KMS-11 (cell line): ENCODE measurements at regions not wholly inside any gene's neighbourhood (a gene's known extent, or its start where the extent isn't known, plus 50 kb on each side); places are given as distances from the start of the nearest gene placed in this dataset.
"Not testable (repeated sequence)": the region's sequence is repeated elsewhere in the genome, so short reads cannot be mapped to it uniquely, and the experiment has no call there.

Experiments used
- H2AFZ ChIP-seq: fragments of 200-600 bp; sonication (generic); 2 replicates; pipeline ENCODE4 v1.6.1; 2016; ENCODE audit warnings: antibody characterized with exemption, mixed run types, low read depth
- H3K27ac ChIP-seq: fragments of 200-600 bp; sonication (generic); 2 replicates; pipeline ENCODE4 v1.6.1; 2016; ENCODE audit warnings: mild to moderate bottlenecking, mixed run types
- H3K27me3 ChIP-seq: fragments of 200-600 bp; sonication (generic); 2 replicates; pipeline ENCODE4 v1.6.1; 2017; ENCODE audit warnings: mild to moderate bottlenecking, low read depth, mixed run types, moderate library complexity; ENCODE audit not compliant: insufficient read depth
- H3K36me3 ChIP-seq: fragments of 200-600 bp; sonication (generic); 2 replicates; pipeline ENCODE4 v1.6.1; 2017; ENCODE audit warnings: mild to moderate bottlenecking, mixed run types; ENCODE audit not compliant: insufficient read depth
- H3K4me1 ChIP-seq: fragments of 200-600 bp; sonication (generic); 2 replicates; pipeline ENCODE4 v1.6.1; 2016; ENCODE audit warnings: mild to moderate bottlenecking, low read depth, mixed run types; ENCODE audit not compliant: poor library complexity, severe bottlenecking
- H3K4me2 ChIP-seq: fragments of 200-600 bp; sonication (generic); 2 replicates; pipeline ENCODE4 v1.7.0; 2016; ENCODE audit warnings: mild to moderate bottlenecking, mixed run types
- H3K4me3 ChIP-seq: fragments of 200-600 bp; sonication (generic); IDR thresholded peaks from 2 replicates; pipeline ENCODE4 v1.6.1; 2017; ENCODE audit warnings: low read depth, low read length, mixed read lengths; ENCODE audit not compliant: insufficient read depth
- H3K79me2 ChIP-seq: fragments of 200-600 bp; sonication (generic); 2 replicates; pipeline ENCODE4 v1.6.1; 2016; ENCODE audit warnings: low read depth, mixed run types; ENCODE audit not compliant: insufficient read depth
- H3K9ac ChIP-seq: fragments of 200-600 bp; sonication (generic); 2 replicates; pipeline ENCODE4 v1.6.1; 2016; ENCODE audit warnings: mild to moderate bottlenecking, mixed run types
- H4K20me1 ChIP-seq: fragments of 200-600 bp; sonication (generic); 2 replicates; pipeline ENCODE4 v1.6.1; 2016; ENCODE audit warnings: mild to moderate bottlenecking, mixed run types; ENCODE audit not compliant: insufficient read depth
- TF ChIP-seq, protein P1 (sequence below): fragments of 200-600 bp; sonication (generic); conservative IDR thresholded peaks from 2 replicates; pipeline ENCODE4 v1.6.1; 2017; ENCODE audit warnings: low read depth, mild to moderate bottlenecking, antibody characterized with exemption, low read length, moderate library complexity, mixed read lengths

DNA sequence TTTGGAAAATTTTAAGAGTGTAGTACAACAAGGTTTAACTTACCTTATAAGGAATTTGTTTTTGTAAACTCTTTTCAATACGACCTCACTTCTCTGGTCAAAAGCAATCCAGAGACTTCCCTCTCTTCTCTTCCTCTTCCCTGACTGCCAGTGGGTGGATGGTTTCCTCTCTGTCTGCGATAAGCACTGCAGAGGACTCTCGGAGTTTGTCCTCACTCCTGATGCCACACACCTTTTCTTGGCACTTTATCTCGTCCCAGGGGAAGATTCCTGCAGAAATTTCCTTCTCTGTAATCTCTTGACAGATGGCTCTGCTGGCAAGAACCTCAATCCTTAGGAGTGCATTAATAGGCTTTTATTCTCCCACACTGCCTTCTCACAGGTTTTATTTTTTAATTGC lies 641.6 kb downstream of the NR2F1-AS1 start:
- H2AFZ ChIP-seq: no peak overlapping the region
- H3K4me1 ChIP-seq: no peaks in the 10 kb centered on the region
- no peak overlapping the region for H3K27ac ChIP-seq
- H4K20me1 ChIP-seq: no peaks in the 10 kb centered on the region
- H3K36me3 ChIP-seq: no peaks in the 10 kb centered on the region
- TF ChIP-seq, protein P1, sequence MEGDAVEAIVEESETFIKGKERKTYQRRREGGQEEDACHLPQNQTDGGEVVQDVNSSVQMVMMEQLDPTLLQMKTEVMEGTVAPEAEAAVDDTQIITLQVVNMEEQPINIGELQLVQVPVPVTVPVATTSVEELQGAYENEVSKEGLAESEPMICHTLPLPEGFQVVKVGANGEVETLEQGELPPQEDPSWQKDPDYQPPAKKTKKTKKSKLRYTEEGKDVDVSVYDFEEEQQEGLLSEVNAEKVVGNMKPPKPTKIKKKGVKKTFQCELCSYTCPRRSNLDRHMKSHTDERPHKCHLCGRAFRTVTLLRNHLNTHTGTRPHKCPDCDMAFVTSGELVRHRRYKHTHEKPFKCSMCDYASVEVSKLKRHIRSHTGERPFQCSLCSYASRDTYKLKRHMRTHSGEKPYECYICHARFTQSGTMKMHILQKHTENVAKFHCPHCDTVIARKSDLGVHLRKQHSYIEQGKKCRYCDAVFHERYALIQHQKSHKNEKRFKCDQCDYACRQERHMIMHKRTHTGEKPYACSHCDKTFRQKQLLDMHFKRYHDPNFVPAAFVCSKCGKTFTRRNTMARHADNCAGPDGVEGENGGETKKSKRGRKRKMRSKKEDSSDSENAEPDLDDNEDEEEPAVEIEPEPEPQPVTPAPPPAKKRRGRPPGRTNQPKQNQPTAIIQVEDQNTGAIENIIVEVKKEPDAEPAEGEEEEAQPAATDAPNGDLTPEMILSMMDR: no peak
- H3K9ac ChIP-seq: no peak overlapping the region
- H3K79me2 ChIP-seq: no peaks in the 10 kb centered on the region
- H3K4me2 ChIP-seq: no peak overlapping the region
- no peak overlapping the region for H3K4me3 ChIP-seq
- no peaks in the 10 kb centered on the region for H3K27me3 ChIP-seq

DNA sequence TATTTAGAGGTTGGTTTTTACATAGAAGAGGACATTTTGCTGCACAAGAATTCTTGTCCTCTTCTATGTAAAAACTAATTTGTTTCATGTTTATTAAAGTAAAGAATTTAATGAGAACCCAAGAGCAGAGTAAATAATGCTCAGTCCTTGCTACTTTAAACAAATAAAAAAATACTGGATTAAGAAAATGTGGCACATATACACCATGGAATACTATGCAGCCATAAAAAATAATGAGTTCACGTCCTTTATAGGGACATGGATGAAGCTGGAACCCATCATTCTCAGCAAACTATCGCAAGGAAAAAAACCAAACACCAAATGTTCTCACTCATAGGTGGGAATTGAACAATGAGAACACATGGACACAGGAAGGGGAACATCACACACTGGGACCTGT lies 643.6 kb downstream of the NR2F1-AS1 start:
- not testable (repeated sequence) for H3K9ac ChIP-seq, H2AFZ ChIP-seq, H3K4me2 ChIP-seq, H3K4me3 ChIP-seq, H3K4me1 ChIP-seq, H3K27me3 ChIP-seq, H3K36me3 ChIP-seq, H3K79me2 ChIP-seq, H3K27ac ChIP-seq, H4K20me1 ChIP-seq

DNA sequence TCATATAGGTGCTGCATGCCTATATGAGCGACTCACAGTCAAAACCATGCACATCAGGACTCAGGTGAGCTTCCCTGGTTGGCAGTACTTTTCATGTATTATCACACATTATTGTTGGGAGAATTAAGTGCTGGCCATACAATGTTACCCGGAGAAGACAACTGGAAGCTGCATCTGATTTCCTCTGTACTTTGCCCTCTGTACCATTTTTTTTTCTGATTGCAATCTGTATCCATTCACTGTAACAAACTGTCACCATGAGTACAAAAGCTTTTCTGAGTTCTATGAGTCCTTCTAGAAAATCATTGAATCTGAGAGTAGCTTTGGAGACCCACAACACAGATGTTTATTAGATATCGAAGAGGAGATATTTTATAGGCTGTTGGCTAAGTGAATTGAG lies 651.0 kb downstream of the NR2F1-AS1 start:
- Histone ChIP-seq H3K4me2 (no peak overlapping the region), H2AFZ (no peak overlapping the region), H3K4me1 (no peaks in the 10 kb centered on the region), H3K9ac (no peak overlapping the region), H3K27me3 (no peaks in the 10 kb centered on the region), H3K4me3 (no peak overlapping the region), H3K27ac (no peak overlapping the region), H3K79me2 (no peaks in the 10 kb centered on the region), H4K20me1 (no peaks in the 10 kb centered on the region), H3K36me3 (no peaks in the 10 kb centered on the region)
- TF ChIP-seq, protein P1: no peak

DNA sequence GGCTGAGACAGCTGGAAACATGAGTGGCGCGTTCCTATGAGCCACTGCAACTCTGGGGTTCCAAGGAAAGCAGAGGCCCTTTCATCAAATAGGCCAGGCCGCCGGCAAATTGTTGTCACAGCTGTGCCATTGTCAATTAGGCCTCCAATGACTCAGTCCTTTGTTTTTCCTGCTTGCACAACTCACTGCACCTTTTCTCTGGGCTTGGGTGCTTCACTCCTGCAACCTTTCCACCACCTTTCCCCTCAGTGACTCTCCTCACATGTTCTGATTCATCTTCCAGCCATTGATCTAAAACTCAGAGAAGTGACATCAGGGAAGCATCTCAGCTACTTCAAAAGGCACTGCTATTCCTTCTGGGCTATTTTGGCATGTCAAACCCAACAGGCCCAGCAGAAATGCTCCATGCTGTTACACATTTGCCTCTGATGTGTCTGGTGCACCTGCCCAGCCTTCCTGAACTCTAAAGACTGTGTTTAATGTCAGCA lies 653.7 kb downstream of the NR2F1-AS1 start:
- no peak overlapping the region for H3K9ac ChIP-seq
- H2AFZ ChIP-seq: no peak overlapping the region
- no peak overlapping the region for H3K4me2 ChIP-seq
- H4K20me1 ChIP-seq: no peaks in the 10 kb centered on the region
- TF ChIP-seq, protein P1: no peak
- no peaks in the 10 kb centered on the region for H3K4me1 ChIP-seq
- H3K27me3 ChIP-seq: no peaks in the 10 kb centered on the region
- no peak overlapping the region for H3K4me3 ChIP-seq
- H3K27ac ChIP-seq: no peak overlapping the region
- no peaks in the 10 kb centered on the region for H3K79me2 ChIP-seq
- no peaks in the 10 kb centered on the region for H3K36me3 ChIP-seq

DNA sequence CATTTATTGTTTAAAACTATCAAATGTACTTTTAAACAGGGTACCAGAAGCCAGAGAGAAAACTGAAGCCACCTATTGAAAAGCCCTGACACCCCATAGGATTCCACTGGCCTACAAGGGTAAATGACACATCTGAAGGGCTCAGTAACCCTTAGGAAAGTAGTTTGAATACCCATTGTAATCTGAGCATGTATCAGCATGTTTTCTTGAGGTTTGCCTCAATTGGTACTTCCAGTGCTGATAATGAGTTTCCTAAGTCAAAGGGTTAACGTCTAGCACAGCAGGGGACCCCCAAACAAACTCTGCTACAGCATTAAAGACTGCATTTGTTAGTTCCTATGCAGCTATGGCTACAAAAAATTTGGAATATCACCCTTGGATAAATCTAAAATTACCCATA lies 657.1 kb downstream of the NR2F1-AS1 start:
- no peak overlapping the region for H2AFZ ChIP-seq
- no peak overlapping the region for H3K4me2 ChIP-seq
- H3K4me3 ChIP-seq: no peak overlapping the region
- no peaks in the 10 kb centered on the region for H3K4me1 ChIP-seq
- H4K20me1 ChIP-seq: no peaks in the 10 kb centered on the region
- H3K36me3 ChIP-seq: no peaks in the 10 kb centered on the region
- no peaks in the 10 kb centered on the region for H3K79me2 ChIP-seq
- H3K27me3 ChIP-seq: no peaks in the 10 kb centered on the region
- no peak overlapping the region for H3K27ac ChIP-seq
- TF ChIP-seq, protein P1: no peak
- H3K9ac ChIP-seq: no peak overlapping the region
